Right renal cortex interstitium (tissue), 3 donors: ENCODE measurements at regions not wholly inside any gene's neighbourhood (a gene's known extent, or its start where the extent isn't known, plus 50 kb on each side); places are given as distances from the start of the nearest gene placed in this dataset.
"Not testable (repeated sequence)": the region's sequence is repeated elsewhere in the genome, so short reads cannot be mapped to it uniquely, and the experiment has no call there.

ENCODE experiments used
- DNase-seq, 3 donors: peaks; one replicate each; pipeline ENCODE4 v3.0.0-alpha.2; 2013; ENCODE audit warnings: low read depth in 3 of 3, low spot score in 2 of 3

- DNase-seq: no peak
These were observed 248.9 kb downstream of the OSR1 start for GRCh38 chr2:19109518-19109917.

- DNase-seq: no peak
These were observed 252.0 kb downstream of the OSR1 start for GRCh38 chr2:19106376-19106775.

- no peak for DNase-seq
These were observed 253.9 kb downstream of the OSR1 start for GRCh38 chr2:19104503-19104902.

- DNase-seq: no peak
These were observed 255.6 kb downstream of the OSR1 start for GRCh38 chr2:19102696-19103423.

GRCh38 chr2:19101968-19102367 lies 256.5 kb downstream of the OSR1 start:
- DNase-seq: no peak

- no peak for DNase-seq
These were observed 257.9 kb downstream of the OSR1 start for GRCh38 chr2:19100570-19100969.

GRCh38 chr2:19099181-19099580 lies 259.2 kb downstream of the OSR1 start:
- DNase-seq: no peak

GRCh38 chr2:19098467-19099160 lies 259.8 kb downstream of the OSR1 start:
- DNase-seq: no peak

- not testable (repeated sequence) for DNase-seq
These were observed 268.9 kb downstream of the OSR1 start for GRCh38 chr2:19089476-19089875.

- DNase-seq: no peak
These were observed 272.2 kb downstream of the OSR1 start for GRCh38 chr2:19086231-19086651.

GRCh38 chr2:19078709-19079108 lies 279.7 kb downstream of the OSR1 start:
- no peak for DNase-seq

GRCh38 chr2:19073522-19073921 lies 284.9 kb downstream of the OSR1 start:
- peak in 1 of 3 donors; percentile 61 for DNase-seq

- DNase-seq: no peak
These were observed 286.3 kb downstream of the OSR1 start for GRCh38 chr2:19072161-19072560.

- no peak for DNase-seq
These were observed 287.5 kb downstream of the OSR1 start for GRCh38 chr2:19070886-19071285.

- DNase-seq: no peak
These were observed 290.2 kb downstream of the OSR1 start for GRCh38 chr2:19068206-19068605.

- DNase-seq: no peak
These were observed 296.1 kb downstream of the OSR1 start for GRCh38 chr2:19062370-19062769.

GRCh38 chr2:19059076-19059475 lies 299.3 kb downstream of the OSR1 start:
- no peak for DNase-seq

GRCh38 chr2:19051203-19051831 lies 307.1 kb downstream of the OSR1 start:
- no peak for DNase-seq

- no peak for DNase-seq
These were observed 308.1 kb downstream of the OSR1 start for GRCh38 chr2:19050354-19050753.

GRCh38 chr2:19048593-19049266 lies 309.7 kb downstream of the OSR1 start:
- DNase-seq: no peak
